HFFc6 (cell line): ENCODE measurements at regions not wholly inside any gene's neighbourhood (a gene's known extent, or its start where the extent isn't known, plus 50 kb on each side); places are given as distances from the start of the nearest gene placed in this dataset.

Experiments used
- DNase-seq: peaks from one replicate; pipeline ENCODE4 v3.0.0-alpha.2; 2018
- H3K27ac Mint-ChIP-seq: 2 replicates; pipeline ENCODE4 v1.8.0; 2020; ENCODE audit warnings: mild to moderate bottlenecking, mixed read lengths
- H3K27me3 Mint-ChIP-seq: 2 replicates; pipeline ENCODE4 v1.8.0; 2021; ENCODE audit warnings: mild to moderate bottlenecking, moderate library complexity, mixed read lengths; ENCODE audit not compliant: insufficient read depth
- H3K36me3 Mint-ChIP-seq: 2 replicates; pipeline ENCODE4 v1.8.0; 2021; ENCODE audit warnings: low read depth, mixed read lengths
- H3K4me1 Mint-ChIP-seq: 2 replicates; pipeline ENCODE4 v1.8.0; 2020; ENCODE audit warnings: low read depth, mixed read lengths
- H3K4me3 Mint-ChIP-seq: 2 replicates; pipeline ENCODE4 v1.8.0; 2020; ENCODE audit warnings: mild to moderate bottlenecking, moderate library complexity, mixed read lengths
- H3K9me3 Mint-ChIP-seq: 2 replicates; pipeline ENCODE4 v1.8.0; 2020; ENCODE audit warnings: mild to moderate bottlenecking, mixed read lengths
- TF ChIP-seq, protein P1 (sequence below): fragments of 200-600 bp; sonication (generic); IDR thresholded peaks from 2 replicates; pipeline ENCODE4 v1.5.0; 2021; ENCODE audit warnings: antibody characterized with exemption, mild to moderate bottlenecking

DNA sequence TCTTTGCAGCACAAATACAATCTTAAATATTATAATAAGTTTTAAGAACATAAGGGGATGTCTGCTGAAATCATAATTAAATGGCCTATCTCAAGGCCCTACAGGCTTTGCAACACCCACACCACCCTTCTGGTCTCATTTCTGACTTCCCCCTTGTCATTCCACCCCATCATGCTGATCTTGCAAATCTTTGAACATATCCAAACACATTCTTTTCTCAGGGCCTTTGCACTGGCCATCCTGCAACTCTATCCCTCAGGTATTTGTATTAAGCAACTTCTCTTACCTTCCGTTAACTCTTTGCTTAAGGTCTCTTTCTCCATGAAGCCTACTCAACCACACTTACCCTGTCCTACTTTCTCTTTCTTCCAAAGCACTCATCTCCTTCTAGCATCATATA is 51.8 kb upstream of the CCDC150 start:
- peaks cover 73% of the 10 kb centered on the region for H3K4me1 Mint-ChIP-seq
- H3K4me3 Mint-ChIP-seq, result no peak overlapping the region
- no peak overlapping the region for H3K27ac Mint-ChIP-seq
- TF ChIP-seq, protein P1, sequence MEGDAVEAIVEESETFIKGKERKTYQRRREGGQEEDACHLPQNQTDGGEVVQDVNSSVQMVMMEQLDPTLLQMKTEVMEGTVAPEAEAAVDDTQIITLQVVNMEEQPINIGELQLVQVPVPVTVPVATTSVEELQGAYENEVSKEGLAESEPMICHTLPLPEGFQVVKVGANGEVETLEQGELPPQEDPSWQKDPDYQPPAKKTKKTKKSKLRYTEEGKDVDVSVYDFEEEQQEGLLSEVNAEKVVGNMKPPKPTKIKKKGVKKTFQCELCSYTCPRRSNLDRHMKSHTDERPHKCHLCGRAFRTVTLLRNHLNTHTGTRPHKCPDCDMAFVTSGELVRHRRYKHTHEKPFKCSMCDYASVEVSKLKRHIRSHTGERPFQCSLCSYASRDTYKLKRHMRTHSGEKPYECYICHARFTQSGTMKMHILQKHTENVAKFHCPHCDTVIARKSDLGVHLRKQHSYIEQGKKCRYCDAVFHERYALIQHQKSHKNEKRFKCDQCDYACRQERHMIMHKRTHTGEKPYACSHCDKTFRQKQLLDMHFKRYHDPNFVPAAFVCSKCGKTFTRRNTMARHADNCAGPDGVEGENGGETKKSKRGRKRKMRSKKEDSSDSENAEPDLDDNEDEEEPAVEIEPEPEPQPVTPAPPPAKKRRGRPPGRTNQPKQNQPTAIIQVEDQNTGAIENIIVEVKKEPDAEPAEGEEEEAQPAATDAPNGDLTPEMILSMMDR, result no peak
- no peaks in the 10 kb centered on the region for H3K9me3 Mint-ChIP-seq
- H3K27me3 Mint-ChIP-seq, result no peaks in the 10 kb centered on the region; the same call in 1 of the 2 replicates
- H3K36me3 Mint-ChIP-seq, result no peaks in the 10 kb centered on the region
- no peak for DNase-seq

DNA sequence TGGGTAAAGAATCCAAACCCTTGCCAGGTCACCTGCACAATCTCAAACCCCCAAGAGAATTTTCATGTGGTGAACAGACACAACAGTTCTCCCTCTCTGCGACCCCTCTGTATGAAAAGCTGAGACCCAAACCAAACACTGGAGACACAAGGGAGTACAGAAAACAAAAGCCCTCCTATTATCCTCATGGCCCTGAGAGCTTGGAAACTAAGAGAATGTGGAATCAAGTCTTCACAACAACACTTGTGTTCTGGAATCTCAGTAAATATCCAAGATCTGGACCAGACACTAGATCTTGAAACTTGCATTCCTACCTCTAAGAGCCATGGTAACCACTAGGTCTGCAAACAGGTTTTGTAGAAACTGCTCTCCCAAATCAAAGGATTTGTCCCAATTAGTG is 50.1 kb upstream of the CCDC150 start:
- H3K4me1 Mint-ChIP-seq, result peaks cover 82% of the 10 kb centered on the region
- no peak overlapping the region for H3K4me3 Mint-ChIP-seq
- H3K9me3 Mint-ChIP-seq, result no peaks in the 10 kb centered on the region
- no peak for DNase-seq
- H3K27me3 Mint-ChIP-seq, result no peaks in the 10 kb centered on the region; the same call in 1 of the 2 replicates
- no peak overlapping the region for H3K27ac Mint-ChIP-seq
- H3K36me3 Mint-ChIP-seq, result no peaks in the 10 kb centered on the region
- TF ChIP-seq, protein P1, result no peak
